HepG2 (cell line): ENCODE measurements at regions not wholly inside any gene's neighbourhood (a gene's known extent, or its start where the extent isn't known, plus 50 kb on each side); places are given as distances from the start of the nearest gene placed in this dataset.

Experiments used
- ATAC-seq: fragments of 200-7000 bp; cut with Tn5 transposase; 3 replicates; pipeline ENCODE4 v1.9.1; 2020; ENCODE audit warnings: mild to moderate bottlenecking, moderate library complexity
- BruUV-seq: library from RNA; stranded (reverse); fragments of 400-500 nt; replicated peaks from 2 replicates; lab custom pipeline; 2021; lab: Mats Ljungman, UMichigan
- CTCF ChIA-PET: fragments of 300-600 bp; formaldehyde crosslinking; extraction: SDS; loops from one replicate; lab custom pipeline; 2021; ENCODE audit warnings: low total read pairs, inconsistent platforms, low intra/inter-chr PET ratio; lab: Yijun Ruan, JAX
- POLR2A ChIA-PET: fragments of 350-600 bp; sonication (Branson Sonifier 250); formaldehyde crosslinking; loops from one replicate; lab custom pipeline; 2020; ENCODE audit warnings: antibody characterized with exemption, inconsistent platforms; lab: Yijun Ruan, JAX
- DNase-seq: peaks from one replicate; pipeline ENCODE4 v3.0.0-alpha.2; 2015; ENCODE audit warnings: low spot score
- FAIRE-seq: peaks from 3 replicates; lab custom pipeline; 2011; peaks lifted over from hg19 to GRCh38; lab: Jason Lieb, UNC
- H2AFZ ChIP-seq: one replicate; pipeline ENCODE4 v1.6.1; 2011; ENCODE audit warnings: low read length, inconsistent platforms
- H3K27ac ChIP-seq: fragments of 300-600 bp; 3 replicates; pipeline ENCODE4 v1.8.0; 2011; ENCODE audit warnings: mixed run types, mild to moderate bottlenecking, mixed read lengths, low read length, inconsistent platforms; ENCODE audit not compliant: insufficient read depth; ENCODE audit errors: extremely low read length
- H3K27me3 ChIP-seq, 2 experiments: fragments of 200-600 bp in 1 of 2; 2 replicates in 1 of 2; 3 replicates in 1 of 2; pipeline versions ENCODE4 v1.6.0 to v1.8.0; 2011; ENCODE audit warnings: low read length in 2 of 2, mild to moderate bottlenecking in 2 of 2, moderate library complexity in 2 of 2, inconsistent platforms in 1 of 2; ENCODE audit not compliant: insufficient read depth in 2 of 2, control insufficient read depth in 1 of 2
- H3K36me3 ChIP-seq, 2 experiments: fragments of 200-600 bp in 1 of 2; replicated peaks in 1 of 2; 2 replicates in 1 of 2; 3 replicates in 1 of 2; pipeline versions ENCODE4 v1.5.1 to v1.8.0; 2011; ENCODE audit warnings: low read length in 2 of 2, inconsistent platforms in 1 of 2; ENCODE audit not compliant: insufficient read depth in 2 of 2, control insufficient read depth in 1 of 2
- H3K4me1 ChIP-seq: 2 replicates; pipeline ENCODE4 v1.5.1; 2012; ENCODE audit warnings: low read length, inconsistent platforms; ENCODE audit not compliant: insufficient read depth
- H3K4me2 ChIP-seq: 2 replicates; pipeline ENCODE4 v1.6.0; 2011; ENCODE audit warnings: low read depth, low read length, inconsistent platforms
- H3K4me3 ChIP-seq, 3 experiments: fragments of 200-600 bp in 1 of 3; sonication (generic), shearing (Covaris generic) in 1 of 3; replicated peaks in 1 of 3; 2 replicates each; pipeline ENCODE4 v1.5.1; 2011 to 2016; ENCODE audit warnings: low read length in 3 of 3, inconsistent platforms in 2 of 3, low read depth in 2 of 3, mild to moderate bottlenecking in 2 of 3, control low read depth in 1 of 3, mixed read lengths in 1 of 3; ENCODE audit not compliant: insufficient read depth in 1 of 3
- H3K79me2 ChIP-seq: one replicate; pipeline ENCODE4 v1.6.1; 2011; ENCODE audit warnings: low read length, inconsistent platforms; ENCODE audit not compliant: insufficient read depth
- H3K9ac ChIP-seq: 2 replicates; pipeline ENCODE4 v1.6.0; 2011; ENCODE audit warnings: mild to moderate bottlenecking, low read depth, low read length, inconsistent platforms; ENCODE audit not compliant: insufficient read depth
- H3K9me3 ChIP-seq: 2 replicates; pipeline ENCODE4 v1.5.1; 2012; ENCODE audit warnings: mild to moderate bottlenecking, low read length
- H4K20me1 ChIP-seq: 2 replicates; pipeline ENCODE4 v1.6.0; 2011; ENCODE audit warnings: inconsistent platforms, mild to moderate bottlenecking, low read length, moderate library complexity; ENCODE audit not compliant: insufficient read depth
- ARID4A ChIP-seq: sonication (generic); formaldehyde crosslinking; IDR thresholded peaks from 2 replicates; pipeline ENCODE4 v1.5.0; 2020; ENCODE audit warnings: mild to moderate bottlenecking, missing genetic modification reagents, borderline replicate concordance
- EHMT2 ChIP-seq: fragments of 200-600 bp; sonication (generic); IDR thresholded peaks from 2 replicates; pipeline ENCODE4 v1.7.0; 2017; ENCODE audit warnings: antibody characterized with exemption, low read depth, low read length, borderline replicate concordance
- HNRNPUL1 ChIP-seq: fragments of 200-400 bp; formaldehyde crosslinking; IDR thresholded peaks from 2 replicates; pipeline ENCODE4 v1.6.1; 2017; ENCODE audit warnings: low read depth, mild to moderate bottlenecking, low read length, moderate library complexity
- LRRFIP1 ChIP-seq: sonication (generic); formaldehyde crosslinking; conservative IDR thresholded peaks from 2 replicates; pipeline ENCODE4 v1.4.0; 2020; ENCODE audit warnings: missing genetic modification reagents
- MTA3 ChIP-seq: sonication (generic); formaldehyde crosslinking; IDR thresholded peaks from 2 replicates; pipeline ENCODE4 v1.4.0; 2020; ENCODE audit warnings: missing genetic modification reagents
- RELA ChIP-seq: sonication (generic); formaldehyde crosslinking; IDR thresholded peaks from 2 replicates; pipeline ENCODE4 v1.4.0; 2020; ENCODE audit warnings: missing genetic modification reagents
- SCMH1 ChIP-seq: sonication (generic); formaldehyde crosslinking; IDR thresholded peaks from 2 replicates; pipeline ENCODE4 v1.9.0; 2021; ENCODE audit warnings: missing genetic modification reagents, mild to moderate bottlenecking, borderline replicate concordance
- TMF1 ChIP-seq: sonication (generic); formaldehyde crosslinking; IDR thresholded peaks from 2 replicates; pipeline ENCODE4 v1.8.1; 2022; ENCODE audit warnings: low read depth, missing genetic modification reagents
- TP53 ChIP-seq: sonication (generic); formaldehyde crosslinking; conservative IDR thresholded peaks from 2 replicates; pipeline ENCODE4 v1.4.0; 2020; ENCODE audit warnings: missing genetic modification reagents
- ZBTB3 ChIP-seq: sonication (generic); formaldehyde crosslinking; IDR thresholded peaks from 2 replicates; pipeline ENCODE4 v1.4.0; 2020; ENCODE audit warnings: low read depth, mild to moderate bottlenecking, moderate library complexity, missing genetic modification reagents, borderline replicate concordance
- ZNF441 ChIP-seq: sonication (generic); formaldehyde crosslinking; IDR thresholded peaks from 2 replicates; pipeline ENCODE4 v1.7.0; 2021; ENCODE audit warnings: missing genetic modification reagents, borderline replicate concordance
- ZNF609 ChIP-seq: sonication (generic); formaldehyde crosslinking; IDR thresholded peaks from 2 replicates; pipeline ENCODE4 v1.4.0; 2020; ENCODE audit warnings: mild to moderate bottlenecking, missing genetic modification reagents, borderline replicate concordance
- ZNF768 ChIP-seq: sonication (generic); formaldehyde crosslinking; IDR thresholded peaks from 2 replicates; pipeline ENCODE4 v1.4.0; 2020; ENCODE audit warnings: missing genetic modification reagents
- WGBS: methylation state at CpG from one replicate; pipeline ENCODE4 v1.1.6; 2017; ENCODE audit warnings: low lambda C conversion rate; 5-methylcytosine and 5-hydroxymethylcytosine counted together
- in situ Hi-C: cut with HindIII; loops from 2 replicates; pipeline ENCODE4 v1.10.0; 2017; ENCODE audit warnings: low pct_unique_long_range_greater_than_20kb; ENCODE audit not compliant: extremely low pct_ligation_motif_present
- intact Hi-C: fragments of 100-400 bp; cut with micrococcal nuclease; formaldehyde crosslinking; loops from one replicate; pipeline ENCODE4 v1.10.0; 2022; ENCODE audit not compliant: unreplicated experiment

- no TSS peak for BruUV-seq
- 0% methylated on average over 1 of the region's 1 CpG for WGBS
- no peaks in the 10 kb centered on the region for H3K36me3 ChIP-seq
- H4K20me1 ChIP-seq = no peaks in the 10 kb centered on the region
- H2AFZ ChIP-seq = no peak overlapping the region
- no peak for FAIRE-seq
- no peaks in the 10 kb centered on the region for H3K27me3 ChIP-seq
- no peaks in the 10 kb centered on the region for H3K9me3 ChIP-seq
- no peaks in the 10 kb centered on the region for H3K79me2 ChIP-seq
- ChIA-PET POLR2A (no interaction called here), CTCF (no interaction called here)
- H3K4me1 ChIP-seq = no peaks in the 10 kb centered on the region
- no peak overlapping the region for H3K27ac ChIP-seq
- H3K4me3 ChIP-seq = no peak overlapping the region
- in situ Hi-C loops = no loop called here
- DNase-seq = no peak
- ATAC-seq = no peak
- no peak overlapping the region for H3K9ac ChIP-seq
- intact Hi-C loops = no loop called here
- H3K4me2 ChIP-seq = no peak overlapping the region
- TF ChIP-seq TMF1 (CRISPR knock-in tag) (no peak), MTA3 (CRISPR knock-in tag) (no peak), ARID4A (CRISPR knock-in tag) (no peak), EHMT2 (no peak), SCMH1 (CRISPR knock-in tag) (no peak), ZNF609 (CRISPR knock-in tag) (no peak), HNRNPUL1 (no peak), ZNF441 (CRISPR knock-in tag) (no peak), LRRFIP1 (CRISPR knock-in tag) (no peak), ZBTB3 (CRISPR knock-in tag) (no peak), RELA (CRISPR knock-in tag) (no peak), TP53 (CRISPR knock-in tag) (no peak), ZNF768 (CRISPR knock-in tag) (no peak)
Observed at GRCh38 chr3:144055604-144056003, 84.0 kb downstream of the DIPK2A start.
